Activated CD8-positive, alpha-beta memory T cell treated with anti-CD3 and anti-CD28 coated beads for 36 hours (primary cell): ENCODE measurements at regions not wholly inside any gene's neighbourhood (a gene's known extent, or its start where the extent isn't known, plus 50 kb on each side); places are given as distances from the start of the nearest gene placed in this dataset.
"Not testable (repeated sequence)": the region's sequence is repeated elsewhere in the genome, so short reads cannot be mapped to it uniquely, and the experiment has no call there.

Source experiments
- CTCF ChIA-PET: fragments of 350-600 bp; sonication (Branson Sonifier 250); formaldehyde crosslinking; loops from one replicate; lab custom pipeline; 2021; ENCODE audit warnings: antibody characterized with exemption; lab: Charles Lee
- POLR2A ChIA-PET: fragments of 350-600 bp; sonication (Branson Sonifier 250); formaldehyde crosslinking; loops from one replicate; lab custom pipeline; 2021; ENCODE audit warnings: antibody characterized with exemption; lab: Charles Lee

DNA sequence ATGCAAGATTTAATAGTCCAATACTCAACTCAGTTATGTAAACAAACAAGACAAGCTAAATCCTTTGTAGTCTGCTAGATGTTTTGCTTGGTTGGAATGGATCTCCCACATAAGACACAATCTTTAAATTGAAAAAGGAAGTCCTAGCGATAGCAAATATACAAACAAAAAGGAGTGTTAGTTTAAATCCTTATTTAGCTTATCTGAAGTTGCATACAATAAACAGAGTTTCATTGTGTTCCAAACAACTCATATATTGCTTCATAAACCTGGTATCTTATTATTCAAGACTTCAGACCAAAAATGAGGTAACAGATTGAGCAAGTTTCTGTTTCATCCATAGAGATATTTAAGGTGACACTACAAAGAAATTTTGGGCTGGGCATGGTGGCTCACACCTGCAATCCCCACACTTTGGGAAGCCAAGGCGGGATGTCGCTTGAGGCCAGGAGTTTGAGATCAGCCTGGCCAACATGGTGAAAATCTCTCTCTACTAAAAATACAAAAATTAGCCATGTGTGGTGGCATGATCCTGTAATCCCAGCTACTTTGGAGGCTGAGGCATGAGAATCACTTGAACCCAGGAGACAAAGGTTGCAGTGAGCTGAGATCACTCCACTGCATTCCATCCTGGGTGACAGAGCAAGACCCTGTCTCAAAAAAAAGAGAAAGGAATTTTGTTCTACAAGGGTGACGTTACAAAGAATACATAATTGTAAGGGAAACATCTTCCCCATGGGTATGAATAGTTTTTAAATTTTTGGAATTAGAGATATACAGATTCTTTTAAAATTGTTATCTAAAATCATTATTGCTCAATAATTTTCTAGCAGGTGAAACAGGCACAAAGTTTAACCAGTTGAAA, 150.5 kb upstream of the L3MBTL4 start:
- CTCF ChIA-PET: no interaction called here
- POLR2A ChIA-PET: no interaction called here

DNA sequence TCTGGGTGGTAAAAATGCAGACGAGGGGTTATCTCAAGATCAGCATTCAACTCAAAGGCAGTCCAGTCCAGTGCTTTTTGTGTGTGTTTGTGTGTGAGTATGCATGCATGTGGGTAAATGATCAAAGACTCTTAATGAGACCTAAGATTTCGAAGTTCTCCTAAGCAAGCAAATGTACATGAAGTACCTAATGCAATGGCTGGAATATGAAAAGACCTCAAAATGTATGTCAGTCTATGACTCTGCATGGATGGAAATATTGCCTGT, 151.0 kb upstream of the L3MBTL4 start:
- POLR2A ChIA-PET: no interaction called here
- CTCF ChIA-PET: no interaction called here

DNA sequence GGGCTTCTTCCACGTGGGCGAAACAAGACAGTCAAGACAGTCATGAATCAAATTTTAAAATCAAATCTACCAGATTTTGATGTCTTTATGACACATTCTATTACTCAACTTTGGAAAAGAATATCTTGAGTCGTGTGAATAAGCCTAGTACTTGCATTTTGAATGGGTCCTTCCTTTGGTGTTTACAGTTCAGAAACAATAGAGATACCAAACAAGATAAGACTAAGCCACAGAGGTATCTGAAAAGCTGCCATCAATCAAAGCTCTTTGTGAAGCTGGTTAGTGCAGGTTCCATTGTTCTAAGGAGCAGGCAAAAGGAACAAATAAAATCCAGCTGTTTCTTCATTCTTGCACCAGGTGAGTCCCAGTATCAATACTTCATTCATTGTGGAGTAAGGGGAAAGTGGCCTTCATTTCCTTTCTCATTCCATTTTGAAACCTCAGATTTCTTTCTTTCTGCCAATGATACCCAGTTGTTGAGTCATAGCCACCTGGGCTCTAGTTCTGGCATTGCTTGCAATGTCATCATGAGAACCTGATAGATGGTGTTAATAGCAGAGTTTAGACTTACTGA, 151.7 kb upstream of the L3MBTL4 start:
- ChIA-PET CTCF (no interaction called here), POLR2A (no interaction called here)

DNA sequence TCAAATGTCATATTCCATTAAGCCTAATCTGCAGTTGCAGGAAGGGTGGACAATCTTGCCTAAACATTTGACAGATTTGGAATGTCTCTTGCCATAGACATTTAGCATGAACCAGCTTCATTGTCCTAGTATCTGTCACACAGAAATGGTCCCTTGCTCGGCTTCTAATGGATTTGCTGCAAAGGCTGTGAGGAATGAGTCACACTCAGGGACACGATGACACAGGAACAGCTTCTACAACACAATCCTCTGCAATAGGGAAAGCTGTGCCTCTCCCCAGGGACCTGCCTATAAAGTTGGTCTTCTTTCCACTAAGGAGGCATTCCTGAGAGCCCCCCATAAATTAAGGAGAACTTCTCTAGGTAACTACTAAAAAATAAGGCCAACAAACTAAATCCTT, 155.1 kb upstream of the L3MBTL4 start:
- POLR2A ChIA-PET: no interaction called here
- CTCF ChIA-PET: no interaction called here

DNA sequence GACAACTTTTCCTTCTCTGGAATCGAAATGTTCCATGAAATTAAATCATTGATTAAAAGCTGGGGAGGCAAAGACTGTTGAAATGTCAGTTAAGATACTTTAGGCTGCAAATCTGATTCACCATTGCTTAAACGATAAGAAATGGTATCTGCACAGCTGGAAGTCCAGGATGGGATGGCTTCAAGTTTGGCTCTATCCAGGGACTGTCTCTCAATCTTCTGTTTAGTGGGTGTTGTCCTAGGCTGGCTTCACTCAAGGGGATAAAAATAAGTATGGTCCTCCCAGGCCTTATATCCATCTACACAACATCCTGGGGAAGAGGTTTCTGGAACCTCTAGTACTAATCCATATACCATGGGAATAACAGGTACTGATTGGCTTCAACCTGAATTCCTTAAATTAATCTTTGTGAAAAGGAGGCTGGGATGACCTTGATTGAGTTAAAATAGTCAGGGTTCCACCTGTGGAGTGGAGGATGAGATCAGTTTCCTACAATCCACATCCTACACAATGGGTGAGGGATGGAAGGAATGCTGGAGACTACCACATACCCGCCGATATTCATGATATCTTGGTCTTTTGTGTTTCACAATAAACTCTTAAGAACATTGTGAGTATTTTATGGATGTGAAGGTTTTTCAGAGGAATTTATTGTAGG, 156.0 kb upstream of the L3MBTL4 start:
- POLR2A ChIA-PET: no interaction called here
- CTCF ChIA-PET: no interaction called here

DNA sequence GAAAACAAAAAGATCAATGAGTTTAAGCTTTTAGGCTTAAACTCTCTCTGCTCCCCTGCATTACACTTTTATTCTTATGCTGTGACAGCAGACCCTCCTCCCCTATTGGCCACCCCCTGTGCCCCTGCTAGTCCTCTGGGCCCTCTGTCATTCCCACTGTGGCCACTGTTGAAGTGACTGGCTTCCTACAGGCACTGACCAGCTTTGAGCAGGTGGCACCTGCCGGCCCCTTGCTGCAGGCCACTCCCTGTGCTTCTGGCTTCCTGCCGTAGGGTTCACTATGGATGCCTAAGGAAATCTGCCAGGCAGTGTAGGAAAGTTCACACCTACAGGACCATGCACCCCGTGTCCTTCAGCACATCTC, 156.5 kb upstream of the L3MBTL4 start:
- POLR2A ChIA-PET: no interaction called here
- CTCF ChIA-PET: no interaction called here

DNA sequence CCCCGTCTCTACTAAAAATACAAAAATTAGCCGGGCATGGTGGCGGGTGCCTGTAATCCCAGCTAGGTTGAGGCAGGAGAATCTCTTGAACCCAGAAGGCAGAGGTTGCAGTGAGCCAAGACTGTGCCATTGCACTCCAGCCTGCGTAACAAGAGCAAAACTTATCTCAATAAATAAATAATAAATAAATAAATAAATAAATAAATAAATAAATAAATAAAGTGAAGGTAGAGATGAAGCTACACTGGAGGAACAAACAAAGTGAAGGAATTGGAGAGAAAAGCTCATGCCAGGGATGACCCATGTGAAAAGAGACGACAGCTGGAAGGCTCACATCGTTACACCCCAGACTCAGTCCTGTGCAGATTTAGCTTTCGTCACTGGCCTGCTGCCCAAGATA, 157.3 kb upstream of the ARHGAP28 start:
- POLR2A ChIA-PET, CTCF ChIA-PET: not testable (repeated sequence)

DNA sequence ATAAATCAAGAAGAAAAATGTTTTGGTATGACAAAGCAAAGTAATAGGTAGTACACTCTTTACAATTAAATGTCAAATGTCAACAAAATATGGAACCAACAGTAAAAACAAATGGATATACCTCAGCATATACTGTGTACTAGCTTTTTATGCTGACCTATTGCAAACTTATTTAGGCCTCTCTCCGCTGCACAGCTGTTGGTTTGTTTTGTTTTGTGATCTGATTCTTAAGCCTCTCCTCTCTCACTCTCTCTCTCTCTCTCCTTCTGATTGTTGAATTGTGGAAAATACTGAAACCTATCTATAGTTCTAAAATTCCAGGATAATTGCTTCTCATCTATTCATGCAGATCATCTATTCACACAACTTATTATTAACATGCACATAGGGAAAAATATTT, 154.9 kb upstream of the ARHGAP28 start:
- CTCF ChIA-PET: interaction anchor here (0.6 kb wide), 1 partner anchor 22 kb away, joined by 4 read pairs; no protein-coding TSS in a partner anchor
- POLR2A ChIA-PET: no interaction called here

DNA sequence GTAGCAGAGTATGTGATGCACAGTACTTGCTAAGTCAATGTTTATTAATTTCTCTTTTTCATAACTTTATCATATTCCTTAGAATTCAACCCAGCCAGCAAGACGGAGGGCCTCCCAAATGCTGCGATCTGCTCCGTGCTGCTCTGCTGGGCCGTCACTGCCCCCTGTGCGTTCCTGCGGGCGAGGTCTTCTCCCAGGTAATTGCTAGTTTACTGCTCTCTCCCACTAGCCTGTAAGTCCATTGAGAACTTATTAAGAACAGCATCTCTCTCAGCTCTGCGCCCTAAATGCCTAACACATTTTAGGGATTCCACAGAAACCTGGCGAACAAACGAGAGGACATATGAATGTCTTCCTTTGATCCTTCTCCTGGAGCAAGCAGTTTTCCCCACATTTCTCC, 153.6 kb upstream of the ARHGAP28 start:
- POLR2A ChIA-PET: no interaction called here
- CTCF ChIA-PET: no interaction called here

DNA sequence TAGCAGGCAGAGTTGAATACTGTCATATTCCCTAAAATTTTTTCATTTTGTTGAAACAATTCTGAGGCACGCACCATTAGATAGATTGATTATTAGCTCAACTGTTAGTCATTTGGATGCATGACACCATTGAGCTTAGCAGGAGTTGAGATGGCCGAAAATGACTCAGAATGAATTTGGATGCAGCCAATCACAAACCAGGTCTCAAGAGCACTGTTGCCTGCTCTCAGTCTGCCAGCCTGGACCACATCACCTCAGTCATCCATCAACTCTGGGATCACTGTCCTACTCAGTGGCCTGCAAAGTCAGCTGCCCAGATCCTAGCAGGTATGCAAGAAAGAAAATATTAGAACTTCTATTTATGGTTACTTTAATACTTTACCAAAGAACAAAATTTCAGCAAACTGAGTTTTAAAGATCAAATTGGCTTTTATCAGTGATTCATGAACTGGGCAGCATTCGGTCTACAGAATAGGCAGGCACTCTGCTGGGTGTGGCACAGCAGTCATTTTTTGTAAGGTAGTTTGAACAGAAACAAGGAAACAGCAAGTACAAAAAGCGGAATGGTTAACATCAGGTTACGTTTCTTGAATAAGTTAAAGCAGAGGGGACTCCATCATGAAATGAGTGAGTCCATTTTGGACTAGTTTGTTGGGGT, 152.7 kb upstream of the ARHGAP28 start:
- ChIA-PET CTCF (no interaction called here), POLR2A (no interaction called here)

DNA sequence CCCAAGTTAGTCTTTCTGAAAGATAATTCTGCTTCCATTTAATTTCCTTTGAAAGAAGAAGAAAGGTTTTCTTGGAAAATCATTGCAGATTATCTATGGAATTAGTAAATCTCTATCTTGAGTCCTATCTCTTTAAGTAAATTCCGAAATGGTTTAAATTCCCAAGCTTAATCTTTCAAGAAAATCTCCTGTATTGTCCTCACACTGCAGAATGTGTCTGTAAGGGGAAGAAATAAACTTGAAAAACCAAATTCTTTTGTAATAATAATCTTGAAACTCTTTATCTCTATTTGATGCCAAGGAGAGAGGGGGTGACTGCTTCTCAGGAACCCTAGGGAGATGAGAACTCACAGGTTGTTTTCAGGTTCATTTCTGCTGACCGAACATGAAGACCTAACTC, 150.8 kb upstream of the ARHGAP28 start:
- ChIA-PET POLR2A (no interaction called here), CTCF (interaction anchor here (0.6 kb wide), 1 partner anchor 21 kb away, joined by 4 read pairs; no protein-coding TSS in a partner anchor)

DNA sequence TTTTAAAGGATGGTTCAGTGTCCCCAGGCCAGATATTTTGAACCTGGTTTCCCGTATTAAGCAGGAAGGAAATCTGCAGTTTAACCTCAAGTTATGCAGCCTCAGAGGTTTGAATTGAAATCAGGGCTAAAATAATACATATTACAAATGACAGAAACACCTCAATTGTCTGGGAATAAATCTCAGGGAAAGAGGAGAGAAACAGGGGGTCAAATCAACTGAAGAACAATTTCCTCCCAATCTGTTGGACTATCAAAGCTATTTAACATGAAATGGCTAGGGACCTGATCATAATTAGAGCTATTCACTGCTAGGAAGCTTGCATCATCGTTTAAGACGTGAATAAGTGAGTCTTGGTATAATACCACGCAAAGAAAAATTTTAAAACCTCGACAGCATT, 150.0 kb upstream of the ARHGAP28 start:
- ChIA-PET CTCF (no interaction called here), POLR2A (no interaction called here)

DNA sequence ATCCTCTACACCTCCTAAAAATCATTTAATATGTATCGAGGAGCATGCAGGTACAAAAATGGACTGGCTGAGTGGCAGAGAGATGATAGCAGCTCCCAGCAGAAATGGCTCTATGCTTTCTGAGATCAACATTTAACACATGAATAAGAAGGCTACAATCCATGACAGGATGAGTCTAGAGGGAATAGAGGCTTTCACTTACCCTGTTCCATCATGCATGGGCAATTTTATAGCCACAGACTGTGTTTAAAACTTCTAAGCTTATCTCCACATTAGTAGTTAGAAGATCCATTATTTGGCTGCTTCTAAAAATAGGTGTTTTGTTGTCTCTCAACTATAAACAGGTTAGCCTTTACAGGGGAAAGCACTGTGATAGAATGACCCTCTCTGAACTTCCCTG, 149.1 kb upstream of the ARHGAP28 start:
- ChIA-PET CTCF (no interaction called here), POLR2A (no interaction called here)

DNA sequence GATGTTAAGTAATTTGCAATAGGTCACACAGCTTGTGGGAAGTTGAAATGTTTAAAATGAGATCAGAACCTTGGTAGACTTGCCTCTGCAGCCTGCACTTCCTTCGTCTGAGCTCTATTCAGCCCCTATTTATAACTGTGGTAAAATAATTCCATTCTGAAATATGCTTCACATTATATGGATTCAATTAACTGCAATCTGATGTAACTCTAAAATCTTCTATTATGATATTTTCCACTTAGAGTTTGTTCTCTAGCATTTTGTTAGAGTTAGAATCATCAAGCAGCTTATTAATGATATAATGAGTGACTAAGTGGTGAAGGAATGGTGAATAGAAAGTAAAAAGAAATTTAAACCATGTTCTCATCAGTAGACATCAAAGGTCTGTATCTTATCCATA, 139.6 kb upstream of the ARHGAP28 start:
- CTCF ChIA-PET: no interaction called here
- POLR2A ChIA-PET: no interaction called here

DNA sequence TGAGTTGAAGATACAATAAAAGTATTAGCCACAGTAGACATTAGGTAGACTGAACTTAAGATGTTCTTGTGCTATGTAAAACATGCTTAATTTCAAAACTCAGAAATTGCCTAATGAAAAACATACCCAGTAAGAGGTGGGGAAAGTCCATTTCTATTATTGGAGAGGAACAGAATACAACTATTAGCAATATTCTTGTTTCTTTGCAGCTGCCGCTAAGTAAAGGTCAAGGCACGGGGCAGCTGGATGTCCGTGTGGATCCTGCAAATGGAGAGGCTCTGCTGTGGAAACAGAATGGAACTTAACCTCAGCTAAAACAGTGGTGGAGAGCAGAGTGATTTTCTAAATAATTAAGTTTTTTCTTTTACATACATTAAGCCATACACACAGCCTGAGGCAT, 139.2 kb upstream of the ARHGAP28 start:
- POLR2A ChIA-PET: no interaction called here
- CTCF ChIA-PET: no interaction called here

DNA sequence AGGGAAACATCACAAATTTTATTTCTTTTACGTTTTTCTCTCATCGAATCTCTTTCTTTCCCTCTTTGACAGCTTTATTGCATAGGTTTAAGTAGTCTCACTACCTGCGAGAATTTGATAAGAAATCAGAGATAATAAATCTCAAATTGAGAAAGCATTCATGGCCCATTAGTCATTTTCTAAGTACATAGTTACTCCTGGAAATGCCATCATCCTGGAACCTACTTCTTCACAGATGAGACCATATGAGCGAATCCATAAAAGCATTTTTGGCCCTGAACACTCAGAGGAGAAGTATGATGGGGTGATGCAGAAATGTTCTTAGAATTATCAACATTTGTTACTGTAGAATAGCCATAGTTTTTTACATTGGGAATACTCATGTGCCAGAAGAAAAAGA, 138.0 kb upstream of the ARHGAP28 start:
- POLR2A ChIA-PET: no interaction called here

DNA sequence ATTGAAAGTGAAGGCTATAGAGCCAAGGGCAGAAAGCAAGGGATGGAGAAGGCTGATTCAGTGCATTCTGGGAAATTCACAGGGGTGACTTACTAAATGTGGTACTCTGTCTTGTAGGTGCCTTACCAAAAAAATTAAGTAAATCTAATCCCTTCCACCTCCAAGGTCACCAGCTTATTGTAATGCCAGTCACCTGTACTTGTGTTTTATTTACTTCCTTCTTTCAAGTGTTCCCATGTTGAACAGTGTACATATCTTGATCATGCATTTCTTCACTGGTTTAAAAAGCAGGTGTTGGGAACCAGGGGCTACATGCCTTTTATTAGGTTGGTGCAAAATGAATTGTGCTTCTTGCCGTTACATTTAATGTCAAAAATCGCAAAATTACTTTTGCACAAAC, 137.0 kb upstream of the ARHGAP28 start:
- ChIA-PET POLR2A (no interaction called here), CTCF (no interaction called here)

More for the DNA sequence above, 138.0 kb upstream of the ARHGAP28 start:
- CTCF ChIA-PET: no interaction called here

DNA sequence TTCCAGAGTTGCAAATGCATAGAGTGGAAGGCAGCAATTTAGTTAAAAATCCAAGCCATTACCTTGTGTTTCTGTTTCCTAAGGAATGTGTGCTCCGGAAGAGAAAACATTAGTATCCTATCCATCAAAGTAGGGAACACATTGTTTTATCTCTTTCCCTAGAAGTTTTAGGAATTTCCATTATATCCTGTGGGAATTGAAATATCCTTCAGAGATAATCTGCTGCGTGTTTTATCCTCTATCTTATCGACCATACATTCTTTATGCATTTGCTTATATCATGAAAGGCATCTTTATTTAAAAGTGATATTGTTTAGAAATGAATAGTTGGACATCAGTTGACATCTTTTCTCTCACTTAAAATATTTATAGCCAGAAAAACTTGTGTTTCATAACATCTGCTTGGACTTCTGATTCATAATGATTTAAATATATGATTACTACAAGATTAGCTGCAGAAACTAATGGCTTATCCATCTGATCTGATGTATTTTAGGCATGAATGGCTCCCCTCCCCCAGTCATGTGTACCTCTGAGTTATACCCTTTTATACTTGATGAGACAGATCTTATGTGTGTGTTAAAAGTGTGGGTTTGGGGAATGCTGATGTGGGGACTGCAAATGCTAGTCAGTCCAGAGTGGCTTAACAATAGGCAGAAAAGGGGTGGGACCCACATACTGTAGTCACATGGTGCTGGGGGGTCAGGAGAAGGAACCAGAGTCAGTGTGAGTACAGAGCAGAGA, 136.2 kb upstream of the ARHGAP28 start:
- CTCF ChIA-PET: no interaction called here
- POLR2A ChIA-PET: no interaction called here

DNA sequence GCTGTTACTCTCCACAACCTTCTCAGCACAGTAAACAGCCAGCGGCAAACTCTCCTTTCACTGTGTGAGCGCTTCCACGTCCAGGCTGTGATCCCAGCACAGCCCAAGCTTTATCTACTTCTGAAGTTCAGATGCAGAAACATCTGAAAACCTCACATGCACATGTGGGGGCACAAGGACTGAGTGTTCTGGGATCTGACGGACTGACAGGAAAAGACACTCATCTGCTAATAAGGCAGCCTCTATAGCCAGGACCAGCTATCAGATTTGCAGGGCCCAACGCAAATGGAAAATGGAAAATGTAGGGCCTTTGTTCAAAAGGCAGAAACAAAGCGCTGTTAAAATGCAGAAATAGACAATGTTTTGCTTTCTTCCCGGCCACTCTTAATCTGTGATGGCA, 133.8 kb upstream of the ARHGAP28 start:
- CTCF ChIA-PET: no interaction called here
- POLR2A ChIA-PET: no interaction called here

DNA sequence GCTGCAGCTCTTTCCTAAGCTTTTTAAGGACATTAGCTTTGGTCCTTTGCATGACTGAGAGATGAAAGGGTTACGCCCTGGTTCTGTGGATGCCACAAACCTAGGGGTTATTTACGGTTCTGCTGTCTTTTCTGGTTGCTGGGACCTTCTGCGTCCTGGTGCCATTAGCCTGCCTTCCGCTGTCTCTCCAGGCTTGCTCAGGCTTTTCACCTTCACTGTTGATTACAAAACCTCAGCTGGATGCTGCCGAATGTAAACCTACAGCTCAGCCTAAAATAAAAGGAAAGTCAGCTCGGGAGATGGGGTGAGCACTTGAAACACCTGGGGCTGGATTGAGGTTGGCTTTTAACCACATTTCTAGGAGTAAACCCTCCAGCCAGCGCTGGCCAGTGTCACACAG, 130.9 kb upstream of the ARHGAP28 start:
- ChIA-PET CTCF (no interaction called here), POLR2A (no interaction called here)
